Gastroesophageal sphincter (tissue), 4 donors: ENCODE measurements at regions not wholly inside any gene's neighbourhood (a gene's known extent, or its start where the extent isn't known, plus 50 kb on each side); places are given as distances from the start of the nearest gene placed in this dataset.

Experiments used
- ATAC-seq: fragments of 150-250 bp; one replicate; pipeline ENCODE4 v1.9.1; 2016; ENCODE audit warnings: mild to moderate bottlenecking, moderate library complexity
- H3K27ac ChIP-seq, 4 donors: fragments of 200-600 bp; sonication (generic) in 3 of 4; 1 replicate in 3 of 4; 2 replicates in 1 of 4; pipeline ENCODE4 v1.5.1; 2016 to 2019
- H3K27me3 ChIP-seq: fragments of 200-600 bp; sonication (generic); one replicate; pipeline ENCODE4 v1.5.1; 2019
- H3K36me3 ChIP-seq, 2 donors: fragments of 200-600 bp; sonication (generic); one replicate each; pipeline ENCODE4 v1.5.1; 2019; ENCODE audit warnings: control low read depth in 1 of 2
- H3K4me1 ChIP-seq, 3 donors: fragments of 200-600 bp; sonication (generic); 1 replicate in 2 of 3; 2 replicates in 1 of 3; pipeline ENCODE4 v1.5.1; 2016 to 2019; ENCODE audit warnings: control low read depth in 2 of 3
- H3K4me3 ChIP-seq, 2 donors: fragments of 200-600 bp; sonication (generic); one replicate each; pipeline ENCODE4 v1.5.1; 2019; ENCODE audit warnings: mild to moderate bottlenecking in 1 of 2, moderate library complexity in 1 of 2
- H3K9me3 ChIP-seq, 3 donors: fragments of 200-600 bp; sonication (generic); one replicate each; pipeline ENCODE4 v1.5.1; 2017 to 2019; ENCODE audit warnings: control low read depth in 2 of 3
- EP300 ChIP-seq: sonication (generic); formaldehyde crosslinking; IDR thresholded peaks from one replicate; pipeline ENCODE4 v1.6.1; 2017; ENCODE audit warnings: antibody characterized with exemption, mild to moderate bottlenecking
- POLR2A ChIP-seq, 2 donors: fragments of 450-650 bp; IDR thresholded peaks; one replicate each; pipeline ENCODE4 v1.6.1; 2017; ENCODE audit warnings: antibody characterized with exemption in 2 of 2, mild to moderate bottlenecking in 2 of 2, moderate library complexity in 1 of 2
- POLR2AphosphoS5 ChIP-seq: sonication (generic); formaldehyde crosslinking; IDR thresholded peaks from one replicate; pipeline ENCODE4 v1.6.1; 2017; ENCODE audit warnings: antibody characterized with exemption
- whole genome bisulfite sequencing, 2 donors: methylation state at CpG; one replicate each; pipeline ENCODE4 v1.1.5; 2018; ENCODE audit warnings: low coverage in 1 of 2; 5-methylcytosine and 5-hydroxymethylcytosine counted together
- TF ChIP-seq, protein P1 (sequence below), 4 experiments: fragments of 200-600 bp in 2 of 4; fragments of 450-650 bp in 2 of 4; sonication (generic) in 1 of 4; IDR thresholded peaks; one replicate each; pipeline ENCODE4 v1.5.1; 2017 to 2019; ENCODE audit warnings: antibody characterized with exemption in 4 of 4, mild to moderate bottlenecking in 2 of 4, moderate library complexity in 2 of 4

DNA sequence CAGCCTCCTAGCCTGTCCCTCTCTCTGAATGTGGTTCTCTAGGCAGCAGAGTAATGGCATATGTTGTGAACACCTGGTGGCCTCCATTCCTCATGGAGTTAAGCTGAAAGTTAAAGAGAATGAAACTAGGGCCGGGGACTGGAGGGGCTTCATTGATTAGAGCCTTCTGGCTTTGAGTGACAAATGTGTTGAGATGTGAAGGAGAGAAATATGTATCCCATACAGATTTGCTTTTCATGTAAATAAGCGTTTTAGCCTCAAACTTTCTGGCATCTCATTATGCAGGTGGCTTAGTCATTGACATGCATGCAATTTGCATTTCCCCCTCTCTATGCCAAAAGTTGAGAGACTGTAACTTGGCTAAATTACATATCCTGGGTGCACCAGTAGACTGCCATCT, 537.7 kb upstream of the EEF2KMT start:
- no peak for ATAC-seq
- Histone ChIP-seq H3K36me3 (no peaks in the 10 kb centered on the region), H3K4me1 (no peaks in the 10 kb centered on the region), H3K27ac (no peak overlapping the region), H3K9me3 (no peaks in the 10 kb centered on the region), H3K27me3 (peaks cover 29% of the 10 kb centered on the region), H3K4me3 (no peak overlapping the region)
- 69% methylated on average over 2 of the region's 2 CpGs; no CpG with 5 or more reads in 1 of the 2 donors for WGBS, 2 donors
- TF ChIP-seq POLR2AphosphoS5 (no peak), POLR2A (IDR thresholded peaks at IDR 0.05) (no peak), EP300 (no peak)
- TF ChIP-seq, protein P1, sequence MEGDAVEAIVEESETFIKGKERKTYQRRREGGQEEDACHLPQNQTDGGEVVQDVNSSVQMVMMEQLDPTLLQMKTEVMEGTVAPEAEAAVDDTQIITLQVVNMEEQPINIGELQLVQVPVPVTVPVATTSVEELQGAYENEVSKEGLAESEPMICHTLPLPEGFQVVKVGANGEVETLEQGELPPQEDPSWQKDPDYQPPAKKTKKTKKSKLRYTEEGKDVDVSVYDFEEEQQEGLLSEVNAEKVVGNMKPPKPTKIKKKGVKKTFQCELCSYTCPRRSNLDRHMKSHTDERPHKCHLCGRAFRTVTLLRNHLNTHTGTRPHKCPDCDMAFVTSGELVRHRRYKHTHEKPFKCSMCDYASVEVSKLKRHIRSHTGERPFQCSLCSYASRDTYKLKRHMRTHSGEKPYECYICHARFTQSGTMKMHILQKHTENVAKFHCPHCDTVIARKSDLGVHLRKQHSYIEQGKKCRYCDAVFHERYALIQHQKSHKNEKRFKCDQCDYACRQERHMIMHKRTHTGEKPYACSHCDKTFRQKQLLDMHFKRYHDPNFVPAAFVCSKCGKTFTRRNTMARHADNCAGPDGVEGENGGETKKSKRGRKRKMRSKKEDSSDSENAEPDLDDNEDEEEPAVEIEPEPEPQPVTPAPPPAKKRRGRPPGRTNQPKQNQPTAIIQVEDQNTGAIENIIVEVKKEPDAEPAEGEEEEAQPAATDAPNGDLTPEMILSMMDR (IDR thresholded peaks at IDR 0.05) = no peak

DNA sequence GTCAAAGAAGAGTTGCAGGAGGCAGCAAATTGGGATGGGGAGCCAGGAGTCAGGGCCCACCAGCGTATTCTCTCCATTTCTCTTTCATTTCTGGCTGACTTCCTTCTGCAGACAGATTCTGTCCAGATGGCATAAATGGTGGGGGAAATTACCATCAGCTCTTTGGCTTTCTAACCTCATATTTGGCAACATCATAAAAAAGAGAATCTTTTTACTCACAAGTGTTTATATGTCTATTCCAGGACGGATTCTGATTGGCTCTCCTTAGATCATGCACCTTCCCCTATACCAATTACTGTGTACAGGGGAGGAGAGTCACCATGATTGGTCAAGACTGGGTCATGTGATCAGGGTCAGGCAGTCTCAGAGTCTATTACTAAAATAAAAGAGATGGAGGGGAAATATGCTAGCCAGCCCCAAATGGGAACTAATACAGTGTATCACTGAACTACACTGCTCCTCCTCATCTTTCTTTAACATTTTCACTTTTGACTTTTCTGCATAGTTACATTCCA, 537.1 kb upstream of the EEF2KMT start:
- no peak for ATAC-seq
- no peak overlapping the region for H3K27ac ChIP-seq
- peaks cover 0 to 2% (median 0%) of the 10 kb centered on the region in 3 donors for H3K9me3 ChIP-seq
- H3K27me3 ChIP-seq = peaks cover 29% of the 10 kb centered on the region
- no peak overlapping the region for H3K4me3 ChIP-seq
- 39 to 56% methylated on average over 2 of the region's 2 CpGs for WGBS, 2 donors
- H3K36me3 ChIP-seq = no peaks in the 10 kb centered on the region
- no peak for TF ChIP-seq EP300
- TF ChIP-seq POLR2A (IDR thresholded peaks at IDR 0.05) = no peak
- TF ChIP-seq POLR2AphosphoS5 = no peak
- TF ChIP-seq, protein P1 (IDR thresholded peaks at IDR 0.05) = no peak
- no peaks in the 10 kb centered on the region for H3K4me1 ChIP-seq

DNA sequence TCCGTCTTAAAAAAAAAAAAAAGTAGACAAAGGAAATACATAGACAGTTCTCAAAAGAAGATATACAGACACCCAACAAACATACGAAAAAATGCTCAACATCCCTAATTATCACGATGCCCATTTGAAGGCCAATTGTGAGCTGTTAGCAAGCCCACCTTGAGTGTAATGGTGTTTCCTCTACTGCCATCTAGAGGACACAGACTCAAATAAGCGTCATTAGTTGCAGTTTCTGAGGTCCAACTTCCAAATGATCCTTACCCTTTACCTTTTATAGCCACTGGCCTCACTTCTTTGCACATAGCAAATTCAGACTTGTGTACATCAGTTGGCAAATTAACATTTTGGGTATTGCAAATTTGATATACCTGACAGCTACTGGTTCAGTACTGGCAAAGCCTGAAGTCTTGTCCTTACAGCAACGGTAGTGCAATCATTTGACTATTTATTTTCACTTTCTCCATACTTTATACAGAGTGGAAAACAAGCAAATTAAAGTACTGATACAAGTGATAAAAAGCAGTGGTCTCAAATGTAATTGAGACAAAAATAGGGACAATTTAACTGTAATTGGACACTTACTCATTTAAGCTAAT, 536.3 kb upstream of the EEF2KMT start:
- Histone ChIP-seq H3K27me3 (peaks cover 29% of the 10 kb centered on the region), H3K36me3 (no peaks in the 10 kb centered on the region)

DNA sequence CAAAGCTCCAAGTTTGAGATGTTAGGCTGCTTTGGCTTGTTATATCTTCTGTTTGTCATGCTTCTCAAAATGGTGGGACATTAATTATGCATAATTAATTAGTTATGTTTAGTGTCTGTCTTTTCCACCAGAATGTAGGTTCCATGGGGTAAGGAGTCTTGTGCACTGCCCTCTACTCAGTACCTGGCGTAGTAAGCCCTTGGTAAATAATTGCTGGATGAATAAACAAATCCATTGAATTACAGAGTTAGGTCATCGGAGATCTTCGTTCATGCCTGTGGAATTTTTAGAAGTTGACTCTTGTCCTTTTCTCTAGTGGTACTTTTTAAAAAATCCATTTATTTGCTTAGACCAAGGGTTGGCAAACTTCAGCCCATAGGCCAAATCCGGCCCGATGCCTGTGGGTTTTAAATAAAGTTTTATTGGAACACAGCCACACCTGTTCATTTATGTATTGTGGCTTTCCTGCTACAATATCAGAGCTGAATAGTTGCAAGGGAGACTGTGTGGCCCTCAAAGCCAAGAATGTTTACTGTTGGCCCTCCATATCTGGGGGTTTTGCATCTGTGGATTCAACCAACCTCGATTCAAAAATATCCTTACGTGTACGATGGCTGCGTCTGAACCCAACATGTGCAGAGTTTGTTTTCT, 524.8 kb upstream of the EEF2KMT start:
- no peaks in the 10 kb centered on the region for H3K4me1 ChIP-seq
- no peaks in the 10 kb centered on the region for H3K36me3 ChIP-seq
- H3K27me3 ChIP-seq = peaks cover 22% of the 10 kb centered on the region
- 79 to 88% methylated on average over 7 to 9 of the region's 9 CpGs for WGBS, 2 donors
- peaks cover 0 to 6% (median 0%) of the 10 kb centered on the region in 3 donors for H3K9me3 ChIP-seq
- no peak overlapping the region for H3K27ac ChIP-seq
- no peak for TF ChIP-seq POLR2A (IDR thresholded peaks at IDR 0.05)
- TF ChIP-seq EP300 = no peak
- TF ChIP-seq, protein P1 (IDR thresholded peaks at IDR 0.05) = no peak
- TF ChIP-seq POLR2AphosphoS5 = no peak
- H3K4me3 ChIP-seq = no peak overlapping the region
- ATAC-seq = no peak

More for the DNA sequence above, 536.3 kb upstream of the EEF2KMT start:
- TF ChIP-seq POLR2A (IDR thresholded peaks at IDR 0.05) = no peak
- TF ChIP-seq, protein P1 (IDR thresholded peaks at IDR 0.05) = peak in 1 of 4 experiments; percentile 21
- Histone ChIP-seq H3K4me1 (no peaks in the 10 kb centered on the region), H3K9me3 (peaks cover 0 to 10% (median 0%) of the 10 kb centered on the region in 3 donors), H3K4me3 (no peak overlapping the region), H3K27ac (no peak overlapping the region)
- ATAC-seq = no peak
- WGBS, 2 donors = 18 to 36% methylated on average over 4 to 5 of the region's 5 CpGs

DNA sequence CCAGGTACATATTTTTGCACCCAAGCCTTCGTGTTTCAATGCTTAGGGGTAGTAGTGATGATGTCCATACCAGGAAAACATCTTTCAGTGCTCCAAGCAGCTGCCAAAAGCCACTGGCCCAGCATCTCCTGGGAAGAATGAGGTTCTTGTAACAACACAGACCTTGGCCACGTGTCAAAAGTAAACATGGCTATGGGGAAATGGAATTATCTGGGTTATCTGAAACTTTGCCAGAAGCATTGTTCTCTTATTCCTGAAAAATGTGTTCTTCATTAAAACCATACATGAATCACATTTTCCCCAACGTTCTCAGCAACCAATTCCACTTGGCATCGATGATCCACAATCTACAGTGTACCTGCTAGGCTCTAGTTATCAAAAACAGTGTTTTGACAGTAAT, 524.2 kb upstream of the EEF2KMT start:
- TF ChIP-seq POLR2A (IDR thresholded peaks at IDR 0.05) = no peak
- no peak for TF ChIP-seq EP300
- TF ChIP-seq, protein P1 (IDR thresholded peaks at IDR 0.05) = no peak
- Histone ChIP-seq H3K9me3 (peaks cover 0 to 3% (median 0%) of the 10 kb centered on the region in 3 donors), H3K27me3 (peaks cover 28% of the 10 kb centered on the region), H3K4me1 (no peaks in the 10 kb centered on the region), H3K4me3 (no peak overlapping the region), H3K36me3 (no peaks in the 10 kb centered on the region), H3K27ac (no peak overlapping the region)
- ATAC-seq = no peak
- WGBS, 2 donors = 5 to 23% methylated on average over 2 to 4 of the region's 4 CpGs
